ENCODE measurements at regions not wholly inside any gene's neighbourhood (a gene's known extent, or its start where the extent isn't known, plus 50 kb on each side); places are given as distances from the start of the nearest gene placed in this dataset.

- TF ChIP-seq CTCF (IDR thresholded peaks at IDR 0.05 in 4 of 5, conservative IDR thresholded peaks at IDR 0.05 in 1 of 5): no peak
- no peak for TF ChIP-seq POLR2A (IDR thresholded peaks at IDR 0.05)
Measured at GRCh38 chr6:169324086-169324485, 70.4 kb upstream of the THBS2 start.
